ENCODE measurements at regions not wholly inside any gene's neighbourhood (a gene's known extent, or its start where the extent isn't known, plus 50 kb on each side); places are given as distances from the start of the nearest gene placed in this dataset.

- TF ChIP-seq, protein P1, sequence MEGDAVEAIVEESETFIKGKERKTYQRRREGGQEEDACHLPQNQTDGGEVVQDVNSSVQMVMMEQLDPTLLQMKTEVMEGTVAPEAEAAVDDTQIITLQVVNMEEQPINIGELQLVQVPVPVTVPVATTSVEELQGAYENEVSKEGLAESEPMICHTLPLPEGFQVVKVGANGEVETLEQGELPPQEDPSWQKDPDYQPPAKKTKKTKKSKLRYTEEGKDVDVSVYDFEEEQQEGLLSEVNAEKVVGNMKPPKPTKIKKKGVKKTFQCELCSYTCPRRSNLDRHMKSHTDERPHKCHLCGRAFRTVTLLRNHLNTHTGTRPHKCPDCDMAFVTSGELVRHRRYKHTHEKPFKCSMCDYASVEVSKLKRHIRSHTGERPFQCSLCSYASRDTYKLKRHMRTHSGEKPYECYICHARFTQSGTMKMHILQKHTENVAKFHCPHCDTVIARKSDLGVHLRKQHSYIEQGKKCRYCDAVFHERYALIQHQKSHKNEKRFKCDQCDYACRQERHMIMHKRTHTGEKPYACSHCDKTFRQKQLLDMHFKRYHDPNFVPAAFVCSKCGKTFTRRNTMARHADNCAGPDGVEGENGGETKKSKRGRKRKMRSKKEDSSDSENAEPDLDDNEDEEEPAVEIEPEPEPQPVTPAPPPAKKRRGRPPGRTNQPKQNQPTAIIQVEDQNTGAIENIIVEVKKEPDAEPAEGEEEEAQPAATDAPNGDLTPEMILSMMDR (IDR thresholded peaks at IDR 0.05) = no peak
- TF ChIP-seq ZFX (IDR thresholded peaks at IDR 0.05; ENCODE audit: borderline replicate concordance) = no peak
These were observed 258.8 kb downstream of the CYP26B1 start for GRCh38 chr2:71888751-71889445.
